ENCODE measurements at regions not wholly inside any gene's neighbourhood (a gene's known extent, or its start where the extent isn't known, plus 50 kb on each side); places are given as distances from the start of the nearest gene placed in this dataset.

GRCh38 chr22:47340851-47341436 lies 578.5 kb downstream of the TBC1D22A start (continued):
- TF ChIP-seq KIAA2018 (CRISPR knock-in tag; IDR thresholded peaks at IDR 0.05; ENCODE audit: borderline replicate concordance): no peak
- no peak for TF ChIP-seq ARID3A (IDR thresholded peaks at IDR 0.05; ENCODE audit: low read depth, low read length)
- no peak for TF ChIP-seq HMGA1 (CRISPR knock-in tag; conservative IDR thresholded peaks at IDR 0.05)
- TF ChIP-seq NKX3-1 (CRISPR knock-in tag; IDR thresholded peaks at IDR 0.05): no peak
- TF ChIP-seq DZIP1 (CRISPR knock-in tag; IDR thresholded peaks at IDR 0.05): no peak
- TF ChIP-seq, protein P1, sequence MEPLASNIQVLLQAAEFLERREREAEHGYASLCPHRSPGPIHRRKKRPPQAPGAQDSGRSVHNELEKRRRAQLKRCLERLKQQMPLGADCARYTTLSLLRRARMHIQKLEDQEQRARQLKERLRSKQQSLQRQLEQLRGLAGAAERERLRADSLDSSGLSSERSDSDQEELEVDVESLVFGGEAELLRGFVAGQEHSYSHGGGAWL (CRISPR knock-in tag; IDR thresholded peaks at IDR 0.05): no peak
- TF ChIP-seq, protein P2, sequence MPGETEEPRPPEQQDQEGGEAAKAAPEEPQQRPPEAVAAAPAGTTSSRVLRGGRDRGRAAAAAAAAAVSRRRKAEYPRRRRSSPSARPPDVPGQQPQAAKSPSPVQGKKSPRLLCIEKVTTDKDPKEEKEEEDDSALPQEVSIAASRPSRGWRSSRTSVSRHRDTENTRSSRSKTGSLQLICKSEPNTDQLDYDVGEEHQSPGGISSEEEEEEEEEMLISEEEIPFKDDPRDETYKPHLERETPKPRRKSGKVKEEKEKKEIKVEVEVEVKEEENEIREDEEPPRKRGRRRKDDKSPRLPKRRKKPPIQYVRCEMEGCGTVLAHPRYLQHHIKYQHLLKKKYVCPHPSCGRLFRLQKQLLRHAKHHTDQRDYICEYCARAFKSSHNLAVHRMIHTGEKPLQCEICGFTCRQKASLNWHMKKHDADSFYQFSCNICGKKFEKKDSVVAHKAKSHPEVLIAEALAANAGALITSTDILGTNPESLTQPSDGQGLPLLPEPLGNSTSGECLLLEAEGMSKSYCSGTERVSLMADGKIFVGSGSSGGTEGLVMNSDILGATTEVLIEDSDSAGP (CRISPR knock-in tag; IDR thresholded peaks at IDR 0.05; ENCODE audit: borderline replicate concordance): no peak

Measured in HepG2 (cell line).